ENCODE measurements at regions not wholly inside any gene's neighbourhood (a gene's known extent, or its start where the extent isn't known, plus 50 kb on each side); places are given as distances from the start of the nearest gene placed in this dataset.
A peak's percentile ranks its signal among the peaks of the same experiment; 100 is the strongest.

DNA sequence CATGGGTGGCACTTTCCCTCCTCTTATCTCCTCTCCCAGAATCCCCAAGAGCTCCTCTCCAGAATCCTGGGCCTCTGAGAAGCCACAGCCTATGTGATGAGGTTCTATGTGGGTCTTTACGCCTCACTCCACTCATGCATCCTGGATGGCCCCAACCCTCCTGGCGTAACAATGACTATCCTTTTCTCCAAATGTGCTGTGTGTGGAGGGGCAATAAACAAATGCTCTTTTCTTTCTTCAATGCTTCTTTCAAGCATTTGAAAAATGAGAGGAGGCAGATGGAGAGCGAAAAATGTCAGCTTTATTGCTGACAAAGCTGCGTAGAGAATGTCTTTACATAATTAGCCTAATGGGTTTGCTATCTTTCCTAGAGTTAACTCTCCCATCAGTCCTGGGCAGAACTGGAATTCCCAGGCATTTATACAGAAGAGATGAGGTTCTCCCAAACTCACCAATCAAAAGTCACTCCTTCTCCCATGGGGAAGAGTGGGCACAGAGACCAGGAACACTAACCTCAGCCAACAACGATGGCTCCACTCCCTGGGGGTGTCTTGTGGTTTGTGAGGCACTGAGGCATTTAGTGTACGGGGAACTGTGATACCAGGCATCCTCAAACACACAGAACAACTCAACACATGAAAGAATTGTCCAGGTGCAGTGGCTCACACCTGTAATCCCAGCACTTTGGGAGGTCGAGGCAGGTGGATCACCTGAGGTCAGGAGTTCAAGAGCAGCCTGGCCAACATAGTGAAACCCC lies 118.9 kb upstream of the SLC34A2 start:
- Mint-ChIP-seq H3K27ac (no peak overlapping the region), H3K27me3 (peaks cover 17% of the 10 kb centered on the region), H3K9me3 (peaks cover under 1% of the 10 kb centered on the region), H3K4me3 (peak overlapping the region; percentile 11), H3K4me1 (peaks cover 10% of the 10 kb centered on the region), H3K36me3 (peaks cover under 1% of the 10 kb centered on the region)
- no peak for DNase-seq (ENCODE audit: low spot score in 2 of 2)
- peak; percentile 31 for ATAC-seq (ENCODE audit: low read depth)

- Mint-ChIP-seq H3K9me3 (no peaks in the 10 kb centered on the region), H3K27ac (no peak overlapping the region), H3K4me1 (peaks cover 10% of the 10 kb centered on the region), H3K36me3 (no peaks in the 10 kb centered on the region), H3K27me3 (peaks cover 17% of the 10 kb centered on the region), H3K4me3 (no peak overlapping the region)
- ATAC-seq (ENCODE audit: low read depth) (no peak), DNase-seq (ENCODE audit: low spot score in 2 of 2) (no peak)
Measured at GRCh38 chr4:25538430-25538829, 117.2 kb upstream of the SLC34A2 start.

DNA sequence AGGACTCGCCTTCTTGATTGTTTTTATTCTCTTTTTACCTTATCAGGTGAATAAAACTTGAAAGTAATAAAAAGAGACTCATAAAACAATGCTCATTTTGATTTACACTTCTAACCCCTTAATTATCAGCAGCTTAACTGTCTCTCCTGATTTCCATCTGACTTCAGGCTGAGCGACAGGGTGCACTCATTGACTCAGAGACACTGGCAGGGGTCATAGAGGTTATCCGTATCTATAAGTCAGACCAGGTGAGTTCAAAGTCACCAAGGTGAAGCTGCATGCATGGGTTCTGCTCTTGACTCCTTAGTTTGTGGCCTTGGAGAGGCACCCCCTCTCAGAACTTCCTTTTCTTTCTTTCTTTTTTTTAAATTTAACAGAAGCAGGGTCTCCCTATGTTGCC lies 116.4 kb upstream of the SLC34A2 start:
- Mint-ChIP-seq H3K9me3 (no peaks in the 10 kb centered on the region), H3K27me3 (peaks cover 17% of the 10 kb centered on the region), H3K36me3 (no peaks in the 10 kb centered on the region), H3K27ac (no peak overlapping the region), H3K4me1 (peaks cover 10% of the 10 kb centered on the region), H3K4me3 (no peak overlapping the region)
- no peak for DNase-seq (ENCODE audit: low spot score in 2 of 2)
- no peak for ATAC-seq (ENCODE audit: low read depth)

DNA sequence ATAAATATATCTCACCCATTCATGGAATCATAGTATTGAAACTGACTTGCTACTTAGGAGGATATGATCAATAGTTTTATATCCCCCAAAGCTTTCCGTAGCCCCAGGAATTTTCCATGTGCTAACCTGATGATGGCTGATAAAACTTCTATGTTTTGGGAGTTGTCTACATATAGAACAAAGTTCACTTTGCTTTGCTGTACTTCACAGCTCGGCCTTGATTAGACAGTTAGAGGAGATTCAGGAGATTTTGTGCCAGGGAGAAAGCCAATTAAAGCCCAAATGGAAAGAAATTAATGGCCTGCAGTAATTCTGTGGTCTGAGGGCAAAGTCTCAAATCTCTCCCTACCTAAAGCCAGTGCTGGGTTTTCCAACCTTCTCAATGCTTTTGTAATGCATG lies 114.9 kb upstream of the SLC34A2 start:
- Mint-ChIP-seq H3K27ac (no peak overlapping the region), H3K4me1 (peaks cover 10% of the 10 kb centered on the region), H3K27me3 (peaks cover 12% of the 10 kb centered on the region), H3K4me3 (no peak overlapping the region), H3K36me3 (no peaks in the 10 kb centered on the region), H3K9me3 (no peaks in the 10 kb centered on the region)
- ATAC-seq (ENCODE audit: low read depth) (no peak), DNase-seq (ENCODE audit: low spot score in 2 of 2) (no peak)

GRCh38 chr4:25547343-25547742 lies 108.3 kb upstream of the SLC34A2 start:
- Mint-ChIP-seq H3K27me3 (peaks cover 11% of the 10 kb centered on the region), H3K36me3 (no peaks in the 10 kb centered on the region), H3K9me3 (no peaks in the 10 kb centered on the region), H3K4me1 (no peaks in the 10 kb centered on the region), H3K4me3 (no peak overlapping the region), H3K27ac (no peak overlapping the region)
- no peak for ATAC-seq (ENCODE audit: low read depth)
- DNase-seq (ENCODE audit: low spot score in 2 of 2), result no peak

GRCh38 chr4:25549413-25549812 lies 106.2 kb upstream of the SLC34A2 start:
- H3K36me3 Mint-ChIP-seq, result no peaks in the 10 kb centered on the region
- peaks cover 11% of the 10 kb centered on the region for H3K27me3 Mint-ChIP-seq
- ATAC-seq (ENCODE audit: low read depth) (no peak), DNase-seq (ENCODE audit: low spot score in 2 of 2) (no peak)
- H3K27ac Mint-ChIP-seq, result no peak overlapping the region
- no peaks in the 10 kb centered on the region for H3K9me3 Mint-ChIP-seq
- peaks cover 4% of the 10 kb centered on the region for H3K4me1 Mint-ChIP-seq
- no peak overlapping the region for H3K4me3 Mint-ChIP-seq

DNA sequence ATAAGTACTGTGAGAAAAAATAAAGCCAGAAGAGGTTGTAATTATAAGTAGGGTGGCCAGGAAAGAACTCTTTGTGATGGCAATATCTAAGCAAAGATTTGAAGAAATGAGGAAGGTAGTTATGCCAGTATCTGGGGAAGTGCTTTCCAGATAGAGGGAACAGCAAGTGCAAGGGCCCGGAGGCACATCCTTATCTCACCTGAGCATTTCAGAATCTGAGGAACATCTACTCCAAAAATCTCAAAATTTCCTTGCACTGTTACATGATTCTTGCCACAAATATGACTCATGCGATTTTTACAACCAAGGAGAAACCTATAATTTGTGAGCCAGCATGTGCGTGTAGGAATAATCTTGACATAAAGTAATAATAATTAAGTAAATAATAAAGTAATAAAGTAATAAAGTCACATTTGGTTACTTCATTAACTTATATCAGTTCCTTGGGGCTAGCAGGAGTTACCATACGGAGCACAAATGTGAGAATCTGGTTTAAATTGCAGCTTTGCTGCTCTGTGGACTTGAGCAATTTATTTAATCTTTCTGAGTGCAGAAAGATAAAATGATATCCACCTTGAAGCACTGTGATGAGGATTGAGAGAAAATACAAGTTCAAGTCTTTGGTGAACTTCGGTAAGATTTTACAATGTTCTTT lies 105.1 kb upstream of the SLC34A2 start:
- no peak for ATAC-seq (ENCODE audit: low read depth)
- H3K4me3 Mint-ChIP-seq, result no peak overlapping the region
- no peaks in the 10 kb centered on the region for H3K36me3 Mint-ChIP-seq

DNA sequence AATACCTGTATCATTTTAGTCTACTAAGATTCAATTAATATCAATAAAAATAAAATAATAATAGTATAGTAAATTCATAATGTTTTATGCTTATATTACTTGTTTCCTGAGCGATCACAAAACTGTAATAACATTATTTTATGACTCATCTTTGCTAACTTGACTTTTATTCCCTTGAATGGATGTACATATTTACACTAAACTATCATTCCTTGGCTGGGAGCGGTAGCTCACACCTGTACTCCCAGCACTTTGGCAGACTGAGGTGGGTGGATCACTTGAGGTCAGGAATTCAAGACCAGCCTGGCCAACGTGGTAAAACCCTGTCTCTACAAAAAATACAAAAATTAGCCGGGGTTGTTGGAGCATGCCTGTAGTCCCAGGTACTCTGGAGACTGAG lies 104.0 kb upstream of the SLC34A2 start:
- Mint-ChIP-seq H3K4me1 (peaks cover 4% of the 10 kb centered on the region), H3K9me3 (no peaks in the 10 kb centered on the region), H3K27ac (no peak overlapping the region), H3K36me3 (no peaks in the 10 kb centered on the region), H3K27me3 (peaks cover 6% of the 10 kb centered on the region), H3K4me3 (no peak overlapping the region)
- ATAC-seq (ENCODE audit: low read depth) (no peak), DNase-seq (ENCODE audit: low spot score in 2 of 2) (no peak)

More for the DNA sequence above, 105.1 kb upstream of the SLC34A2 start:
- Mint-ChIP-seq H3K4me1 (peaks cover 4% of the 10 kb centered on the region), H3K9me3 (no peaks in the 10 kb centered on the region), H3K27ac (no peak overlapping the region), H3K27me3 (peaks cover 9% of the 10 kb centered on the region)
- DNase-seq (ENCODE audit: low spot score in 2 of 2), result no peak

- Mint-ChIP-seq H3K4me1 (peaks cover 4% of the 10 kb centered on the region), H3K27me3 (peaks cover 3% of the 10 kb centered on the region), H3K27ac (no peak overlapping the region), H3K4me3 (peak overlapping the region; percentile 16), H3K36me3 (no peaks in the 10 kb centered on the region), H3K9me3 (no peaks in the 10 kb centered on the region)
- DNase-seq (ENCODE audit: low spot score in 2 of 2) (no peak), ATAC-seq (ENCODE audit: low read depth) (no peak)
Measured at GRCh38 chr4:25552580-25553271, 102.9 kb upstream of the SLC34A2 start.

DNA sequence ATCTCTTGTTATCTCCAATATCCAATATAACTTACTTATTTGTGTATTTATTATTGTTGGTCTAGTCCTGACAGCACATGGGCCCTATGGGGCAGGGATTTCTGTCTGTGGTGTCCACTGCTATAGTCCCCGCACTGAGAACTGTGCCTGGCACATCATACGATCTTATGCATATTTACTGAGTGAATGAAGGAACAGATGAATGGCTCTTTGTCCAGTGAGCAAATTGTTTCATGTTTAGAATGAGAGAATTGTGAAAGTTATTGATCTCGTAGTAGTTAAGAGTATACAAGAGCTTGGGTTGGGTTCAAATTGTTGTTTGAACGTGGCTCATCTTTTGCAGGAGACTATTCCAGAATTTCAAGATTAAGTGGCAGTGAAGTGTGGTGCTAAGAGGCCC lies 96.1 kb upstream of the SLC34A2 start:
- H3K36me3 Mint-ChIP-seq, result no peaks in the 10 kb centered on the region
- no peaks in the 10 kb centered on the region for H3K4me1 Mint-ChIP-seq
- ATAC-seq (ENCODE audit: low read depth) (no peak), DNase-seq (ENCODE audit: low spot score in 2 of 2) (no peak)
- H3K27ac Mint-ChIP-seq, result no peak overlapping the region
- no peaks in the 10 kb centered on the region for H3K9me3 Mint-ChIP-seq
- H3K27me3 Mint-ChIP-seq, result peaks cover 6% of the 10 kb centered on the region
- no peak overlapping the region for H3K4me3 Mint-ChIP-seq

- no peaks in the 10 kb centered on the region for H3K4me1 Mint-ChIP-seq
- DNase-seq (ENCODE audit: low spot score in 2 of 2) (no peak), ATAC-seq (ENCODE audit: low read depth) (no peak)
- peaks cover 5% of the 10 kb centered on the region for H3K27me3 Mint-ChIP-seq
- H3K27ac Mint-ChIP-seq, result no peak overlapping the region
- no peaks in the 10 kb centered on the region for H3K36me3 Mint-ChIP-seq
- no peaks in the 10 kb centered on the region for H3K9me3 Mint-ChIP-seq
- H3K4me3 Mint-ChIP-seq, result no peak overlapping the region
Measured at GRCh38 chr4:25560605-25561004, 95.0 kb upstream of the SLC34A2 start.

DNA sequence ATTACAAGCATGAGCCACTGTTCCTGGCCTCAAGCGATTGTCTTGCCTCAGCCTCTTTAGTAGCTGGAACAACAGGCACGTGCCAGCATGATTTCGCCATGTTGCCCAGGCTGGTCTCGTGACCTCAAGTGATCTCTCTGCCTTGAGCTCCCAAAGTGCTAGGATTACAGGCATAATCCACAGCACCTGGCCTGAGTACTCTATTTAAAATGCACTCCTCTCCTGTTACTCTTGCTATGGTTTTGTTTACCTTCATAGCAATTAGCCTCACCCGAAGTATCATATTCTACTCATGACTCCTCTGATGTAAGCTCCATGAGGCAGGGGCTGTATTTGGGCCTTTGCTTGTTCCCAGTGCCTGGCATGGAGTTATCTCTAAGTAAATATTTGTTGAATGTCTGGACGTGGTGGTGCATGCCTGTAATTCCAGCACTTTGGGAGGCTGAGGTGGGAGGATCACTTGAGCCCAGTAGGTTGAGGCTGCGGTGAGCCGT lies 92.5 kb upstream of the SLC34A2 start:
- Mint-ChIP-seq H3K27ac (no peak overlapping the region), H3K4me3 (no peak overlapping the region)
- ATAC-seq (ENCODE audit: low read depth), result no peak

GRCh38 chr4:25564836-25565235 lies 90.8 kb upstream of the SLC34A2 start:
- peaks cover 3% of the 10 kb centered on the region for H3K27me3 Mint-ChIP-seq
- H3K36me3 Mint-ChIP-seq, result no peaks in the 10 kb centered on the region
- no peak overlapping the region for H3K27ac Mint-ChIP-seq
- H3K4me1 Mint-ChIP-seq, result no peaks in the 10 kb centered on the region
- ATAC-seq (ENCODE audit: low read depth) (no peak), DNase-seq (ENCODE audit: low spot score in 2 of 2) (no peak)
- H3K4me3 Mint-ChIP-seq, result no peak overlapping the region
- H3K9me3 Mint-ChIP-seq, result no peaks in the 10 kb centered on the region

More for the DNA sequence above, 92.5 kb upstream of the SLC34A2 start:
- Mint-ChIP-seq H3K9me3 (no peaks in the 10 kb centered on the region), H3K4me1 (no peaks in the 10 kb centered on the region), H3K27me3 (peaks cover 3% of the 10 kb centered on the region), H3K36me3 (no peaks in the 10 kb centered on the region)
- DNase-seq (ENCODE audit: low spot score in 2 of 2), result no peak

DNA sequence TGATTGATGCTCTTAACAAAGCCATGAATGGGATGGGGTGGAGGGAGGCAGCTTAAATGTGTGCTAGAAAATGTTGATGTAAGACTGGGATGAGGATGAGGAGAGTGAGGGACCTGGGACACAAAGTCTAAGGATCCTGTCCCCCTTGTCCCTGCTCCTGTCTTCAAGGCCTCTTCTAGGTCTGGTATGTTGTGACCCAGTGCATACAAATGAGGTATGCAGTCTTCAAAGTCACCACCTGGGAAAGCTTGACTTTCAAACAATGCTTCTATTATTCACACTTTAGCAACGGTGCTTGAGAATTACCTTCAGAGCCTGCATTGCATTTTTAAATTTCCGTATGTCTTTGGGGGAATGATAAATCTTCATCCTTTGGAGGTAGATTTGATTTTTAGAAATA lies 88.4 kb upstream of the SLC34A2 start:
- Mint-ChIP-seq H3K9me3 (no peaks in the 10 kb centered on the region), H3K27me3 (peaks cover 3% of the 10 kb centered on the region), H3K36me3 (no peaks in the 10 kb centered on the region), H3K4me1 (no peaks in the 10 kb centered on the region), H3K4me3 (no peak overlapping the region), H3K27ac (no peak overlapping the region)
- DNase-seq (ENCODE audit: low spot score in 2 of 2), result no peak
- no peak for ATAC-seq (ENCODE audit: low read depth)
